ENCODE measurements at regions not wholly inside any gene's neighbourhood (a gene's known extent, or its start where the extent isn't known, plus 50 kb on each side); places are given as distances from the start of the nearest gene placed in this dataset.

GRCh38 chr7:101691822-101692384 is 62.8 kb upstream of the MYL10 start (continued):
- TF ChIP-seq BACH1 (IDR thresholded peaks at IDR 0.05; ENCODE audit: low read length) (no peak), SIRT6 (IDR thresholded peaks at IDR 0.05; ENCODE audit: low read length) (no peak), RAD21 (IDR thresholded peaks at IDR 0.05 in 1 of 2, conservative IDR thresholded peaks at IDR 0.05 in 1 of 2; ENCODE audit: low read depth in 2 of 2, low read length in 2 of 2) (no peak), CBX8 (IDR thresholded peaks at IDR 0.05; ENCODE audit: borderline replicate concordance, low read depth, low read length) (no peak), ZNF274 (IDR thresholded peaks at IDR 0.05; ENCODE audit: borderline replicate concordance, extremely low read depth, low read length) (no peak), BRCA1 (IDR thresholded peaks at IDR 0.05; ENCODE audit: low read depth, low read length) (no peak)
